ENCODE measurements at regions not wholly inside any gene's neighbourhood (a gene's known extent, or its start where the extent isn't known, plus 50 kb on each side); places are given as distances from the start of the nearest gene placed in this dataset.

DNA sequence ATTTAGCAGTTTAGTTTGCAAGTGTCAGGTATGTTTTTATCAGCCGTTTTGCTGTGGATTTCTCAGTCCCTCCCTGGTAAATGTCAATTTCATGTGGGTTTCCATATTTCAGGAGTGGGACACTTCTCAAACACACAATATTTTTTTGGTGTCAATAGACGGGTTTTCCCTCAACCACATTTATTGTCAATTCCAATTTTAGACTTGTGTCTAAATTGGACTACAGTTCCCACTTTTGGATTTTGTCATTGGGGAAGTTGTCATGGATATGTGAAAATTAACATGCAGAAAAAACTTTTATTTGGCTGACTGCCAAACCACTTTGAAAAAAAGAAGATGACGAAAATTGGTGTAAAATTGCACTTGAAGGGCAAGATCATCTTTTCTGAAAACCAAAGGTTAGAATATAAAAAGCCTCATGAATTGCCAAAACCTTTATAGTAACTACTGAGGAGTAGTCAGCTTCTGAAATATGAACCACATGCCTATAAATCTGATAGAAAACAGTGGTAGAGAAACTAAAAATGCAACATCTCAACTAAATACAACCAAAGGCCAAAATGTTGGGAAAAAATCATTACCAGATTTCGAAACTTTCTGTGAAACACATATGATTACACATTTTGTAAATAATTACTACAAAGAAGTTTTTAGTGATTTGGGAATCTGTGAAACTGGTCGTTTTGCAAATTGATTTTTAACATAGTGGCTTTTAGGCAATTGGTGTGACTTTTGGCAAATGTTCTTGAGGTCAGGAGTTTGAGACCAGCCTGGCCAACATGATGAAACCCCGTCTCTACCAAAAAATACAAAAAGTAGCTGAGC, 106.4 kb downstream of the BCL2L11 start:
- H3K27ac ChIP-seq (replicated peaks): no peak overlapping the region
- TF ChIP-seq, protein P1, sequence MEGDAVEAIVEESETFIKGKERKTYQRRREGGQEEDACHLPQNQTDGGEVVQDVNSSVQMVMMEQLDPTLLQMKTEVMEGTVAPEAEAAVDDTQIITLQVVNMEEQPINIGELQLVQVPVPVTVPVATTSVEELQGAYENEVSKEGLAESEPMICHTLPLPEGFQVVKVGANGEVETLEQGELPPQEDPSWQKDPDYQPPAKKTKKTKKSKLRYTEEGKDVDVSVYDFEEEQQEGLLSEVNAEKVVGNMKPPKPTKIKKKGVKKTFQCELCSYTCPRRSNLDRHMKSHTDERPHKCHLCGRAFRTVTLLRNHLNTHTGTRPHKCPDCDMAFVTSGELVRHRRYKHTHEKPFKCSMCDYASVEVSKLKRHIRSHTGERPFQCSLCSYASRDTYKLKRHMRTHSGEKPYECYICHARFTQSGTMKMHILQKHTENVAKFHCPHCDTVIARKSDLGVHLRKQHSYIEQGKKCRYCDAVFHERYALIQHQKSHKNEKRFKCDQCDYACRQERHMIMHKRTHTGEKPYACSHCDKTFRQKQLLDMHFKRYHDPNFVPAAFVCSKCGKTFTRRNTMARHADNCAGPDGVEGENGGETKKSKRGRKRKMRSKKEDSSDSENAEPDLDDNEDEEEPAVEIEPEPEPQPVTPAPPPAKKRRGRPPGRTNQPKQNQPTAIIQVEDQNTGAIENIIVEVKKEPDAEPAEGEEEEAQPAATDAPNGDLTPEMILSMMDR (IDR thresholded peaks at IDR 0.05; ENCODE audit: insufficient read depth, low read length): no peak
- TF ChIP-seq SPI1 (IDR thresholded peaks at IDR 0.05; ENCODE audit: borderline replicate concordance, low read depth): peak; percentile 8; the same call in 1 of the 2 replicates
- DNase-seq (ENCODE audit: low read depth in 1 of 2, low spot score in 1 of 2): peak; percentile 43 to 45
- no peaks in the 10 kb centered on the region for H3K27me3 ChIP-seq (ENCODE audit: insufficient read depth, poor library complexity, severe bottlenecking)
- no peak overlapping the region for H3K4me3 ChIP-seq (replicated peaks; ENCODE audit: insufficient read depth, low read length)

DNA sequence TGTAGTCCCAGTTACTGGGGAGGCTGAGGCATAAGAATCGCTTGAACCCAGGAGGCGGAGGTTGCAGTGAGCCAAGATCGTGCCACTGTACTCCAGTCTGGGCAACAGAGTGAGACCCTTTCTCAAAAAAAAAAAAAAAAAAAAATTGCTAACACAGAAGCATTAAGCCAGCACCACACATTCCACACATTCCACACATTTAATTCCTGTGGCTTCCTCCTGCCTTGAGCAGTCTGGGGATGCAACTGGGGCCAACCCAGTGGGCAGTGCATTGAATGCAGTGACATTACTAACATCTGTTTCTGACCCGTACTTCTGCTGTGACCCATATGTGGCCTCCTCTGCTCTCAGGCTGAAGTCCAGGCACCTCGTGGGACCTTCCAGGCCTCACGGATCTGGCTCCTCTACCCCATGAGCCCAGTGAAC, 107.0 kb downstream of the BCL2L11 start:
- no peak overlapping the region for H3K27ac ChIP-seq (replicated peaks)
- TF ChIP-seq, protein P2, sequence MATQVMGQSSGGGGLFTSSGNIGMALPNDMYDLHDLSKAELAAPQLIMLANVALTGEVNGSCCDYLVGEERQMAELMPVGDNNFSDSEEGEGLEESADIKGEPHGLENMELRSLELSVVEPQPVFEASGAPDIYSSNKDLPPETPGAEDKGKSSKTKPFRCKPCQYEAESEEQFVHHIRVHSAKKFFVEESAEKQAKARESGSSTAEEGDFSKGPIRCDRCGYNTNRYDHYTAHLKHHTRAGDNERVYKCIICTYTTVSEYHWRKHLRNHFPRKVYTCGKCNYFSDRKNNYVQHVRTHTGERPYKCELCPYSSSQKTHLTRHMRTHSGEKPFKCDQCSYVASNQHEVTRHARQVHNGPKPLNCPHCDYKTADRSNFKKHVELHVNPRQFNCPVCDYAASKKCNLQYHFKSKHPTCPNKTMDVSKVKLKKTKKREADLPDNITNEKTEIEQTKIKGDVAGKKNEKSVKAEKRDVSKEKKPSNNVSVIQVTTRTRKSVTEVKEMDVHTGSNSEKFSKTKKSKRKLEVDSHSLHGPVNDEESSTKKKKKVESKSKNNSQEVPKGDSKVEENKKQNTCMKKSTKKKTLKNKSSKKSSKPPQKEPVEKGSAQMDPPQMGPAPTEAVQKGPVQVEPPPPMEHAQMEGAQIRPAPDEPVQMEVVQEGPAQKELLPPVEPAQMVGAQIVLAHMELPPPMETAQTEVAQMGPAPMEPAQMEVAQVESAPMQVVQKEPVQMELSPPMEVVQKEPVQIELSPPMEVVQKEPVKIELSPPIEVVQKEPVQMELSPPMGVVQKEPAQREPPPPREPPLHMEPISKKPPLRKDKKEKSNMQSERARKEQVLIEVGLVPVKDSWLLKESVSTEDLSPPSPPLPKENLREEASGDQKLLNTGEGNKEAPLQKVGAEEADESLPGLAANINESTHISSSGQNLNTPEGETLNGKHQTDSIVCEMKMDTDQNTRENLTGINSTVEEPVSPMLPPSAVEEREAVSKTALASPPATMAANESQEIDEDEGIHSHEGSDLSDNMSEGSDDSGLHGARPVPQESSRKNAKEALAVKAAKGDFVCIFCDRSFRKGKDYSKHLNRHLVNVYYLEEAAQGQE (IDR thresholded peaks at IDR 0.05; ENCODE audit: insufficient replicate concordance, low read depth): no peak
- TF ChIP-seq GABPA (IDR thresholded peaks at IDR 0.05; ENCODE audit: low read depth) (no peak), POLR2AphosphoS5 (IDR thresholded peaks at IDR 0.05; ENCODE audit: low read depth) (no peak), SPI1 (IDR thresholded peaks at IDR 0.05; ENCODE audit: borderline replicate concordance, low read depth) (no peak)
- TF ChIP-seq, protein P1 (IDR thresholded peaks at IDR 0.05; ENCODE audit: insufficient read depth, low read length): no peak
- no peak overlapping the region for H3K4me3 ChIP-seq (replicated peaks; ENCODE audit: insufficient read depth, low read length)
- H3K27me3 ChIP-seq (ENCODE audit: insufficient read depth, poor library complexity, severe bottlenecking): no peaks in the 10 kb centered on the region
- no peak for DNase-seq (ENCODE audit: low read depth in 1 of 2, low spot score in 1 of 2)

DNA sequence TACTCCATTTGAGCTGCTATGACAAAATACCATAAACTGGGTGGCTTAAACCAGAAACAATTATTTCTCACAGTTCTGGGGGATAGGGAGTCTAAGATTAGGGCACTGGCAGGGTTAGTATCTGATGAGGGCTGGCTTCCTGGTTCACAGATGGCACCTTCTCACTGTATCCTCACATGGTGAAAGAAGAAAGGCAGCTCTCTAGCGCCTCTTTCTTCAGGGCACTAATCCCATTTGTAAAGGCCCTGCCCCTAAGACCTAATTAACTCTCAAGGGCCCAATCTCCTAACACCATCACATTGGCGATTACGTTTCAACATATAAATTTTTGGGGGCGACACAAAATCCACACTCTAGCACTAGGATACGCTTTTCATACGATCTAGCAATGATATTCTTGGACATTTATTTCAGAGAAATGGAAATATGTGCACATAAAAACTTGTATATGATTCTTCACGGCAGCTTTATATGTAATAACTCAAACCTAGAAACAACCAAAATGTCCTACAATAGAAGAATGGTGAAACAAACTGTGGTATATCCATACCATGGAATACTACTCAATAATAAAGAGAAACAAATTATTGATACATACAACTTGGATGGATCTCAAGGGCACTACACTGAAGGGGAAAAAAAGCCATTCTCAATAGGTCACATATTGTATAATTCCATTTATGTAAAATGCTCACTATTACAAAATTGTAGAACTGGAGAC, 111.0 kb downstream of the BCL2L11 start:
- H3K27ac ChIP-seq (replicated peaks): no peak overlapping the region
- TF ChIP-seq GABPA (IDR thresholded peaks at IDR 0.05; ENCODE audit: low read depth): no peak
- TF ChIP-seq, protein P1 (IDR thresholded peaks at IDR 0.05; ENCODE audit: insufficient read depth, low read length): no peak
- TF ChIP-seq SPI1 (IDR thresholded peaks at IDR 0.05; ENCODE audit: borderline replicate concordance, low read depth): no peak
- no peak for TF ChIP-seq POLR2AphosphoS5 (IDR thresholded peaks at IDR 0.05; ENCODE audit: low read depth)
- TF ChIP-seq, protein P2 (IDR thresholded peaks at IDR 0.05; ENCODE audit: insufficient replicate concordance, low read depth): no peak
- no peak overlapping the region for H3K4me3 ChIP-seq (replicated peaks; ENCODE audit: insufficient read depth, low read length)
- H3K27me3 ChIP-seq (ENCODE audit: insufficient read depth, poor library complexity, severe bottlenecking): no peaks in the 10 kb centered on the region
- DNase-seq (ENCODE audit: low read depth in 1 of 2, low spot score in 1 of 2): no peak
